ENCODE measurements at regions not wholly inside any gene's neighbourhood (a gene's known extent, or its start where the extent isn't known, plus 50 kb on each side); places are given as distances from the start of the nearest gene placed in this dataset.
"Not testable (repeated sequence)": the region's sequence is repeated elsewhere in the genome, so short reads cannot be mapped to it uniquely, and the experiment has no call there.

DNA sequence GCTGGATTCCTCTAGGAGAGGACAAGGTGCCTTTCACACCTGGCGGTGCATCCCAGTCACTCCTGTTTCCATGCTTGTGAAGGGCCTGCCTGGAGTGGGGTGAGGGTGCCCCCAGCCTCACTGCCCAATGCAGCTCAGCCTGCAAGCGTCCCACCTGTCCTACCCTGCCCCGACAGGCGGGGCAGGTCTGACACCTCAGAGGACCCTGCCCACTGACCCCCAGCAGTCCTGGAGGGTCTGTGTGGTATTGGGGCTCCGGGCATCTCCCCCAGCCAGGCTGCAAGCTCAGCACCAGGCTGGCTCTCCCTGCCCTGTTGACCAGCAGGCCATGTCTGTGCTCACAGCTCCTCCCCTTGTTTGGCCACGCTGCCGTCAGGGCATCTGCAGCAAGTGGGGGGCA lies 194.9 kb downstream of the LIPI start:
- not testable (repeated sequence) for TF ChIP-seq NFYB (IDR thresholded peaks at IDR 0.05; ENCODE audit: extremely low read depth, insufficient read length); ZNF3 (CRISPR knock-in tag; IDR thresholded peaks at IDR 0.05); TCF7L2 (IDR thresholded peaks at IDR 0.05; ENCODE audit: low read depth, low read length)
- TF ChIP-seq, protein P1, sequence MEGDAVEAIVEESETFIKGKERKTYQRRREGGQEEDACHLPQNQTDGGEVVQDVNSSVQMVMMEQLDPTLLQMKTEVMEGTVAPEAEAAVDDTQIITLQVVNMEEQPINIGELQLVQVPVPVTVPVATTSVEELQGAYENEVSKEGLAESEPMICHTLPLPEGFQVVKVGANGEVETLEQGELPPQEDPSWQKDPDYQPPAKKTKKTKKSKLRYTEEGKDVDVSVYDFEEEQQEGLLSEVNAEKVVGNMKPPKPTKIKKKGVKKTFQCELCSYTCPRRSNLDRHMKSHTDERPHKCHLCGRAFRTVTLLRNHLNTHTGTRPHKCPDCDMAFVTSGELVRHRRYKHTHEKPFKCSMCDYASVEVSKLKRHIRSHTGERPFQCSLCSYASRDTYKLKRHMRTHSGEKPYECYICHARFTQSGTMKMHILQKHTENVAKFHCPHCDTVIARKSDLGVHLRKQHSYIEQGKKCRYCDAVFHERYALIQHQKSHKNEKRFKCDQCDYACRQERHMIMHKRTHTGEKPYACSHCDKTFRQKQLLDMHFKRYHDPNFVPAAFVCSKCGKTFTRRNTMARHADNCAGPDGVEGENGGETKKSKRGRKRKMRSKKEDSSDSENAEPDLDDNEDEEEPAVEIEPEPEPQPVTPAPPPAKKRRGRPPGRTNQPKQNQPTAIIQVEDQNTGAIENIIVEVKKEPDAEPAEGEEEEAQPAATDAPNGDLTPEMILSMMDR (IDR thresholded peaks at IDR 0.05 in 2 of 3, conservative IDR thresholded peaks at IDR 0.05 in 1 of 3; ENCODE audit: insufficient read depth in 2 of 3, low read depth in 1 of 3, low read length in 3 of 3), result not testable (repeated sequence)
